ENCODE measurements at regions not wholly inside any gene's neighbourhood (a gene's known extent, or its start where the extent isn't known, plus 50 kb on each side); places are given as distances from the start of the nearest gene placed in this dataset.

- Histone ChIP-seq H3K36me3 (ENCODE audit: control insufficient read depth in 3 of 3, insufficient read depth in 2 of 3, low read depth in 1 of 3, low read length in 3 of 3) (no peaks in the 10 kb centered on the region), H3K27me3 (ENCODE audit: control insufficient read depth in 3 of 3, insufficient read depth in 3 of 3, low read length in 3 of 3) (no peaks in the 10 kb centered on the region), H3K9me3 (ENCODE audit: control insufficient read depth in 2 of 2, insufficient read depth in 1 of 2, low read depth in 1 of 2, low read length in 1 of 2) (peaks cover 0 to 4% of the 10 kb centered on the region in 2 donors), H3K4me3 (ENCODE audit: low read depth in 1 of 3, low read length in 3 of 3) (no peak overlapping the region), H3K27ac (ENCODE audit: low read depth in 1 of 3, low read length in 2 of 3) (no peak overlapping the region), H3K4me1 (ENCODE audit: control insufficient read depth in 3 of 3, insufficient read depth in 2 of 3, low read depth in 1 of 3, low read length in 2 of 3) (no peaks in the 10 kb centered on the region)
- DNase-seq (no peak), FAIRE-seq (no peak)
- WGBS, 3 donors: 75 to 78% (median 77%) methylated on average over 9 of the region's 9 CpGs
These were observed 132.3 kb downstream of the PAPOLA start for GRCh38 chr14:96634481-96634880.

DNA sequence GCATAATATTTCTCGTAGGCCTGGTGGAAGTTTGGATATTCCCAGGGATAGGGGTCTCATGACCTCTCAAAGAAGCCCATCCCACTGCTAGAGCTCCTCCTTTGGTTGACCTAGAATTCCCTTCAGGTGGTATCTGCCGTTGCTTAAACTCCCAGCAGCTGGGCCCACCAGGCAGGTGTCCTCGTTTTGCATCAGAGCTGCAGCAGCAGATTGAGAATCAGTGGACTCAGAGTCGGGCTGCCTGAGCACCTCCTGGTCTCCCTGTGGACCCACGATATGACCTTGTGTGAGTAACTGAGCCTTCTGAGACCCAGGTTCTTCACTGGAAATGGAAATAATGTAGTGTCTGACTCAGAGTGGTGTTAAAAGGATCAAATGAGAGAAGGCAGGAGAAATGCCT lies 132.7 kb downstream of the PAPOLA start:
- H3K4me1 ChIP-seq (ENCODE audit: control insufficient read depth in 3 of 3, insufficient read depth in 2 of 3, low read depth in 1 of 3, low read length in 2 of 3): no peaks in the 10 kb centered on the region
- H3K9me3 ChIP-seq (ENCODE audit: control insufficient read depth in 2 of 2, insufficient read depth in 1 of 2, low read depth in 1 of 2, low read length in 1 of 2): peaks cover 0 to 4% of the 10 kb centered on the region in 2 donors
- WGBS, 3 donors: 63 to 70% (median 66%) methylated on average over 5 of the region's 5 CpGs
- H3K27ac ChIP-seq (ENCODE audit: low read depth in 1 of 3, low read length in 2 of 3): no peak overlapping the region
- H3K27me3 ChIP-seq (ENCODE audit: control insufficient read depth in 3 of 3, insufficient read depth in 3 of 3, low read length in 3 of 3): no peaks in the 10 kb centered on the region
- no peak for DNase-seq
- no peaks in the 10 kb centered on the region for H3K36me3 ChIP-seq (ENCODE audit: control insufficient read depth in 3 of 3, insufficient read depth in 2 of 3, low read depth in 1 of 3, low read length in 3 of 3)
- no peak overlapping the region for H3K4me3 ChIP-seq (ENCODE audit: low read depth in 1 of 3, low read length in 3 of 3)
- FAIRE-seq: no peak

DNA sequence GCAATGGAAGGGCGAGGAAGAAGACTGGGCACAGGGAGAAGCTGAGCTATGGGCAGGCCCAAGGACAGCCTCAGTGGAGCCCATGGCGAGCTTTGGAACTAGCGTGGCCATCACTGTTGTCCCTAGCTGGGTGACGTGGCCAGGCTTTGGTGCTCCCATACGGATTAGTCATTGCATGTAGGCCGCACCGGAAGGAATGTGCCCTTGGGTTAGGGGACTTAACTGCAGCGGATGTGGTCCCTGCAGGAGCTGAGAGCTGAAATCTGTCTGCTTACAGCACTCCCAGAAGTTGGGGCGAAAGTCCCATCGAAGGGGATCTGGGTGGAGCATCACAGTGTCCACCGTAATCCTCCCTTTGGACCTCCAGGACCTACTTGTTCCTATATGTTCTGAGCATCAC lies 133.7 kb downstream of the PAPOLA start:
- no peak for FAIRE-seq
- Histone ChIP-seq H3K4me3 (ENCODE audit: low read depth in 1 of 3, low read length in 3 of 3) (no peak overlapping the region), H3K27ac (ENCODE audit: low read depth in 1 of 3, low read length in 2 of 3) (no peak overlapping the region), H3K9me3 (ENCODE audit: control insufficient read depth in 2 of 2, insufficient read depth in 1 of 2, low read depth in 1 of 2, low read length in 1 of 2) (no peaks in the 10 kb centered on the region), H3K27me3 (ENCODE audit: control insufficient read depth in 3 of 3, insufficient read depth in 3 of 3, low read length in 3 of 3) (no peaks in the 10 kb centered on the region), H3K36me3 (ENCODE audit: control insufficient read depth in 3 of 3, insufficient read depth in 2 of 3, low read depth in 1 of 3, low read length in 3 of 3) (no peaks in the 10 kb centered on the region), H3K4me1 (ENCODE audit: control insufficient read depth in 3 of 3, insufficient read depth in 2 of 3, low read depth in 1 of 3, low read length in 2 of 3) (no peaks in the 10 kb centered on the region)
- DNase-seq: no peak
- WGBS, 3 donors: 79 to 93% (median 89%) methylated on average over 11 of the region's 11 CpGs

DNA sequence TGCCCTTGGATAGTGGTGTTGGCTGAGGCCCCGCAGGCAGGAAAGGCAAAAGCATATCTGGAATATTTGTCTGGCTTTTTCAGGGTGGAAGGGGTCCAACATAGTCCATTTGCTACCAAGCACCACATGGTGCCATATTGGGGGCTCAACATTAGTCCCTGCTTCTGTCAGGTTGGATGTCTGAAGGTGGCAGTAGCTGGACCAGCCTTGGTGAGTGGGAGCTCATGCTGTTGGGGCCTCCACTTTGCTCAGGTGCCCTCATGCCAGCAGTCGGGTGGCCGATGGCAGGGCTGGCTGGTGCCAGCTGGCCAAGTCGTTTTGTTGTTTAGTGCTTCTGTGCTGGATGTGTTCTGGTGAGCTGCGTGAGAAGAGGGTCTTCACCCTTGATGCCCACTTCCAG lies 135.3 kb downstream of the PAPOLA start:
- WGBS, 3 donors: 90 to 94% (median 90%) methylated on average over 5 of the region's 5 CpGs
- no peaks in the 10 kb centered on the region for H3K36me3 ChIP-seq (ENCODE audit: control insufficient read depth in 3 of 3, insufficient read depth in 2 of 3, low read depth in 1 of 3, low read length in 3 of 3)
- no peak for FAIRE-seq
- H3K4me1 ChIP-seq (ENCODE audit: control insufficient read depth in 3 of 3, insufficient read depth in 2 of 3, low read depth in 1 of 3, low read length in 2 of 3): no peaks in the 10 kb centered on the region
- no peak for DNase-seq
- H3K27me3 ChIP-seq (ENCODE audit: control insufficient read depth in 3 of 3, insufficient read depth in 3 of 3, low read length in 3 of 3): no peaks in the 10 kb centered on the region
- H3K4me3 ChIP-seq (ENCODE audit: low read depth in 1 of 3, low read length in 3 of 3): no peak overlapping the region
- H3K27ac ChIP-seq (ENCODE audit: low read depth in 1 of 3, low read length in 2 of 3): no peak overlapping the region
- no peaks in the 10 kb centered on the region for H3K9me3 ChIP-seq (ENCODE audit: control insufficient read depth in 2 of 2, insufficient read depth in 1 of 2, low read depth in 1 of 2, low read length in 1 of 2)

DNA sequence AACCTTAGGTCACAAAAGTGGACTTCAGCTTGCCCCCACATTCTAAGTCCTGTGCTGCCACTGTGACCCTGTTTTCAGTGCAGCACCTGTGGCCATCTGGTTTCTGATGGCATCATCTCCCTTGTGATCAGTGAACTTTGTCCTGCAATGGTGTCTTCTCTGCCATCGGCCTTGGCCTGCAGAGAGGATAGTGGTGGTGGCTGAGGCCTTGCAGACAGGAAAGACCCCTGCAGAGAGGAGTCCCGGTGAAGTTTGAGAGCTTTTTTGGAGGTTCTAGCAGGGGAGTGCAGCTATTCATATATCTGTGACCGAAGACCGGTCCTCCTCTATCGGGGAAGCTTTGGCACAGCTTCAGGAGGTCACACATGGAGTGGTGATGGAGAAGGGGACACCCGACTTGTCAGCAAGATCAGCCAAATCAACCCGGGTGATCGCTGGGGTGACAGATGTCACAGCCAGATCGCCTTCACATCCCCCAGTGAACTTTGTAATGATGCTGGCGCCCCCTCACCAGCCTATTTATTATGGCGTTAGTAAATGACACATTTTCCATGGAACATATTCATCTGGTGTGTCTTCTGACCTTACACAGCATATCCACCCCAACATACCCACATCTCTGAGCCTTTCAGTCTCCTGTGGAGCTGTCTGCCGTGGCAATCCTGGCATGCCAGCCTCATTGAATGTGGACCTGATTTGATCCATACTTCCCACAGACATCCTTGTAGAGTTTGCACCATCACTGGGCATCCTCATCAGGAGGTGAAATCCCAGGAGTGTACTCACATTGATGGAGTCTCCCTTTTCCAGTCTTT lies 136.1 kb downstream of the PAPOLA start:
- Histone ChIP-seq H3K9me3 (ENCODE audit: control insufficient read depth in 2 of 2, insufficient read depth in 1 of 2, low read depth in 1 of 2, low read length in 1 of 2) (no peaks in the 10 kb centered on the region), H3K27ac (ENCODE audit: low read depth in 1 of 3, low read length in 2 of 3) (no peak overlapping the region), H3K27me3 (ENCODE audit: control insufficient read depth in 3 of 3, insufficient read depth in 3 of 3, low read length in 3 of 3) (no peaks in the 10 kb centered on the region), H3K4me3 (ENCODE audit: low read depth in 1 of 3, low read length in 3 of 3) (no peak overlapping the region), H3K4me1 (ENCODE audit: control insufficient read depth in 3 of 3, insufficient read depth in 2 of 3, low read depth in 1 of 3, low read length in 2 of 3) (no peaks in the 10 kb centered on the region), H3K36me3 (ENCODE audit: control insufficient read depth in 3 of 3, insufficient read depth in 2 of 3, low read depth in 1 of 3, low read length in 3 of 3) (no peaks in the 10 kb centered on the region)
- no peak for FAIRE-seq
- no peak for DNase-seq
- 79 to 83% (median 79%) methylated on average over 12 of the region's 12 CpGs for WGBS, 3 donors

DNA sequence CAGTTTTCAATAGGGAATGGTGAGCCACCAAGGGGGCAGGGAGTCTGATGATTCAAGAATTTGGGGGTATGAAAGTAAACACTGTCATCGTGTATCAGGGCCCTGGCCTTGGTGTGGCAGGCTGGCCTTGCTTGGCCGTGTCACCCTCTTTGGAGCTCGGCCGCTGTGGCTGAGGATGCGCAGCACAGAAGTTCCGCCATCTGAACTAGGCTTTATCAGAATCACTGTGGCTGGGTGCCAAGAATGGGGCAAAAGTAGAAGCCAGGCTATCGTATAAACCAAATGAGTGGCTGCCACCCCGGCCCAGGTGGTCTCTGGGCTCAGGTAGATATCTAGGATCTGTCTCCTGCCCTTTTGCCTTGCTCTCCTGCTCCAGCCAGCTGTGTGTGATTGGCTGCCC lies 137.4 kb downstream of the PAPOLA start:
- H3K36me3 ChIP-seq (ENCODE audit: control insufficient read depth in 3 of 3, insufficient read depth in 2 of 3, low read depth in 1 of 3, low read length in 3 of 3): no peaks in the 10 kb centered on the region
- DNase-seq (no peak), FAIRE-seq (no peak)
- H3K27ac ChIP-seq (ENCODE audit: low read depth in 1 of 3, low read length in 2 of 3): no peak overlapping the region
- H3K9me3 ChIP-seq (ENCODE audit: control insufficient read depth in 2 of 2, insufficient read depth in 1 of 2, low read depth in 1 of 2, low read length in 1 of 2): no peaks in the 10 kb centered on the region
- no peaks in the 10 kb centered on the region for H3K4me1 ChIP-seq (ENCODE audit: control insufficient read depth in 3 of 3, insufficient read depth in 2 of 3, low read depth in 1 of 3, low read length in 2 of 3)
- 71 to 87% (median 81%) methylated on average over 8 of the region's 8 CpGs for WGBS, 3 donors
- no peaks in the 10 kb centered on the region for H3K27me3 ChIP-seq (ENCODE audit: control insufficient read depth in 3 of 3, insufficient read depth in 3 of 3, low read length in 3 of 3)
- no peak overlapping the region for H3K4me3 ChIP-seq (ENCODE audit: low read depth in 1 of 3, low read length in 3 of 3)

DNA sequence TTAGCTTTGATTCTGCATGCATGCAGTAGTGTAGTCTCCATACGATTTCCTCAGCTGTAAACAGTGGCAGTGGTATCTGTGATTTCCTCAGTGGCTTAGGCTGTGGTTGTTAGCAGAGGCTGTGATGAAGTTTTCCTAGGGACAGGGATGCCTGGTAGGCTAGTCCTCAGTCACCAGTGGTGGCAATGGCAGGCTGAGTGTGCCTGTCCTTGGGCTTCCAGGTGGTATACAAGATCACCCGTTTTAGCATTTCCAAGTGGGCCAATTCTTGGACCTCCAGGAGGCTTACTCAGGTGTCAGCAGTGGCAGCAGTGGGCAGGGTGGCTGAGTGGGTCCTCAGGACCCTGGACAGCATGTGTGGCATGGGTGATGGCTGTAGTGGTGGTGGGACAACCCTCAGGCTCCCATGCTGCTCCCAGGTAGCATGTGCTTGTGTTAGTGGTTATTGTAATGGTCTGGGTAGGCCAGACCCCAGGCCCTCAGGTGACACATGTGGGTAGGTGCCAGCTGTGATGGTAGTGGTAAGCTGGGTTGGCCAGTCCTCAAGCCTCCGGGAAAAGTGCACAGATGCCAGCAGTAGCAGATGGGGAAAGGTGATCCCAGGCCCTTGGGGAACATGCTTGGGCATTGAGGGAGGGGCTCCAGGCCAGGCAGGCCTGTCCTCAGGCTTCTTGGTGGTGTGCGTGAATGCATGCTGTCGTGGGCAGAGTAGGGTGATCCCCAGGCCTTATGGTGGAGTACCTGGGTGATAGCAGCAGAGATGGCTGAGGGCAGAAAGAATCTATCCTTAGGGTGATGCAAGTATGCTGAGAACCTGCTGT lies 146.5 kb downstream of the PAPOLA start:
- DNase-seq: no peak
- WGBS, 3 donors: 65 to 82% (median 80%) methylated on average over 5 of the region's 5 CpGs

DNA sequence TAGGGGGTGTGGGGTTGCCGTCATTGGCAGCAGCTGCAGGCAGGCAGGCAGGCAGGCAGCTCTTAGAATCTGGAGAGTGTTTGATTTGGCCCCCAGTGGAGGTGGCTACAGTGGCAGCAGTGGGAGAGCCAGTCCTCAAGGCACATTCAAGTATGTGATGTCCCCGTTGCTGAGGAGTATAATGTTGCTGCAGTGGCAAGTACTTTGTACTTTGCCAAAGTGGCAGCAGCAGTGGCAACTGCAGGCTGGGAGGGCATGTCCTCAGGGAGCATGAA lies 147.1 kb downstream of the PAPOLA start:
- Histone ChIP-seq H3K4me1 (ENCODE audit: control insufficient read depth in 3 of 3, insufficient read depth in 2 of 3, low read depth in 1 of 3, low read length in 2 of 3) (no peaks in the 10 kb centered on the region), H3K36me3 (ENCODE audit: control insufficient read depth in 3 of 3, insufficient read depth in 2 of 3, low read depth in 1 of 3, low read length in 3 of 3) (no peaks in the 10 kb centered on the region), H3K27ac (ENCODE audit: low read depth in 1 of 3, low read length in 2 of 3) (no peak overlapping the region), H3K27me3 (ENCODE audit: control insufficient read depth in 3 of 3, insufficient read depth in 3 of 3, low read length in 3 of 3) (no peaks in the 10 kb centered on the region), H3K9me3 (ENCODE audit: control insufficient read depth in 2 of 2, insufficient read depth in 1 of 2, low read depth in 1 of 2, low read length in 1 of 2) (peaks cover 0 to 8% of the 10 kb centered on the region in 2 donors), H3K4me3 (ENCODE audit: low read depth in 1 of 3, low read length in 3 of 3) (no peak overlapping the region)
- 54 to 75% (median 56%) methylated on average over 2 of the region's 2 CpGs for WGBS, 3 donors
- FAIRE-seq: no peak
- DNase-seq: no peak

More for the DNA sequence above, 146.5 kb downstream of the PAPOLA start:
- Histone ChIP-seq H3K36me3 (ENCODE audit: control insufficient read depth in 3 of 3, insufficient read depth in 2 of 3, low read depth in 1 of 3, low read length in 3 of 3) (no peaks in the 10 kb centered on the region), H3K9me3 (ENCODE audit: control insufficient read depth in 2 of 2, insufficient read depth in 1 of 2, low read depth in 1 of 2, low read length in 1 of 2) (peaks cover 0 to 8% of the 10 kb centered on the region in 2 donors), H3K27me3 (ENCODE audit: control insufficient read depth in 3 of 3, insufficient read depth in 3 of 3, low read length in 3 of 3) (no peaks in the 10 kb centered on the region), H3K4me3 (ENCODE audit: low read depth in 1 of 3, low read length in 3 of 3) (no peak overlapping the region), H3K27ac (ENCODE audit: low read depth in 1 of 3, low read length in 2 of 3) (no peak overlapping the region), H3K4me1 (ENCODE audit: control insufficient read depth in 3 of 3, insufficient read depth in 2 of 3, low read depth in 1 of 3, low read length in 2 of 3) (no peaks in the 10 kb centered on the region)
- no peak for FAIRE-seq
